GM21447 (cell line): ENCODE measurements at regions not wholly inside any gene's neighbourhood (a gene's known extent, or its start where the extent isn't known, plus 50 kb on each side); places are given as distances from the start of the nearest gene placed in this dataset.

Source experiments
- ATAC-seq: cut with Tn5 transposase; IDR thresholded peaks from one replicate; pipeline ENCODE4 v1.9.1; 2021; ENCODE audit not compliant: unreplicated experiment

GRCh38 chr4:132506568-132506967 is 642.5 kb upstream of the PCDH10 start:
- ATAC-seq, result no peak

- ATAC-seq, result no peak
Measured at GRCh38 chr4:132513491-132513890, 635.6 kb upstream of the PCDH10 start.

GRCh38 chr4:132526652-132527051 is 622.4 kb upstream of the PCDH10 start:
- ATAC-seq, result no peak

DNA sequence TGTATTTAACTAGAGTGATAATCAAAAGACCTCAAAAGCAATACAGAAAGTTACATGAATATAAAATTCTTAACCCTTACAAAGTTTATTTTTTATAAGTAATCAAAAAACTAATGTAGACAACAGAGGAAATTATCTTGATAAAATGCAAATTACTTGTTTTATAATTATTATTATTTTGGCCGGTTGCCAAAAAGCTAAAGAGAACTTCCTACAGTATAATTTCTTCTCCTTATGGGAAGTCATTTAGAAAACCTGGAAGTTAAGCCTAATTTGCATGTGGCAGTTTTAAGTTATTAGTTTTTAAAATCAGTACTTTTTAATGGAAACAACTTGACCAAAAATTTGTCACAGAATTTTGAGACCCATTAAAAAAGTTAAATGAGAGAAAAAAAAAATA is 621.3 kb upstream of the PCDH10 start:
- no peak for ATAC-seq

DNA sequence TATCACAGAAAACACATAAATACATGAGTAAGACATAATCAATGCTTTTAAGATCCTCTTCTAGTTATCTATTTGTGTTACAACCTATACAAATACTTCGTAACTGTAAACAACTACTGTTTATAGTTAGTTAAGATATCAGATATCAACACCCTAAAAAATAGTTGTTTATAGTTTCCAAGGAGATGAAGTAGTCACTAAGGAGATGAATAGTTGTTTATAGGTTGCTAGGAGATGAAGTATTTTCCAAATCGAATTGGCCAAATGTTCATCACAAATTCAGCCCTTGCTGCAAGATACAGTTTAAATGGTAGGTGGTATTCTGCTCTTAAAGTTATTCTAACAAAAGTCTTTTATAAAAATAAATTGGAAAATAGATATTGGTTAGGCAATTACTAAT is 618.2 kb upstream of the PCDH10 start:
- no peak for ATAC-seq

DNA sequence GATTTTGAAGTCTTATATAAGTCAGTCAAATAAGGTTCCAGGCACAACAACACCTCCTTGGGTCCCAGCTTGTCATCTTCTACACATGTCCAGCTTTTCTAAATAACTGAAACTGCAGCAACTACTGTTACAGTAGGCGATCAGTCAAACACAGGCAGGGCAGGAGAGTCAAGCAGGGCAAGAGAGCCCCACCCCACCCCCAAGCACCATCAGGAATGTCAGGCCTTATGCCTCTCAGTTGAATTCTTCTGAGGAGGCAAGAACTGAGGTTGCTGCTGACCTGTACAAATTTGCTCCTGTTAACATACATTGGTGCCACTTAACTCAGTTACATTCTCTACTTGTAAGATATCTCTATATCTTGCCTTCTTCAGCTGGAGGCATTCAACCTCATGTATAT is 608.8 kb upstream of the PCDH10 start:
- ATAC-seq, result no peak

- ATAC-seq, result no peak
Measured at GRCh38 chr4:132540797-132541196, 608.3 kb upstream of the PCDH10 start.

DNA sequence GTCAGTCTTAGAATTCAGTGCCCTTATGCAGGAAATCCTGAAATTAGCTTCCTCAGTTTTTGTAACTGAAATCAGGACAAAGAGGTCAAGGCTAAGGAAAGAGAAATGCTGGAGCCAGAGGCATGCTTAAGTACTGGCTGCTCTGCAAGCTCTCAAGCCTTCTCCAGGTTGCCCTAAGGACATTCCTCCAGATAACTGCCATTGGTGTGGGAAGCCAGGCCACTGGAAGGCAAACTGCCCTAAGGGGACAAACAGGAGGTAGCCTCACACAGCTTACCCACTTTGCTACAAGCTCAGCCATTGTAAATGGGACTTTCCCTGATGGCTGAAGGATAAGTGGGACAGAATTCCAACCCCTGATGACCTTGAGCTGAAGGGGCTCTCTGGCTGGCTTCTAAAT is 606.9 kb upstream of the PCDH10 start:
- ATAC-seq, result no peak

GRCh38 chr4:132548463-132548862 is 600.6 kb upstream of the PCDH10 start:
- no peak for ATAC-seq

DNA sequence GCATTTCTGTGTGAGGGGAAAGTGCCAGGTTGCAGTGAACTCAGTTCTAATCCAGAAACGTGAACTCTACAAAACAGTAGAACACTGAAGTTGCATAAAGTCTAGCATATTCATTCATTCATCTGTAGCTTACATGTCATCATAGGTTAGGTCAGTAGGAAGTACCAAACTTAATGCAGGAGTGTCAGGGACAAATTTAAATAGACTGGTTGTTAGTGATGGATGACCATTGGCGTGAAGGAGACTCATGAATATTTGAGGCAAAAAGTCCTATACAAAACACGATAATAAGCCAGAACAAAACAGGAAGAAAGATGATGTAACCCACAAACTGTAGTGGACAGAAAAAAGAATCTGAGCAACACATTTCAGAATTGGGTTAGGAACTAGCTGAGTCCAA is 592.8 kb upstream of the PCDH10 start:
- ATAC-seq, result no peak

DNA sequence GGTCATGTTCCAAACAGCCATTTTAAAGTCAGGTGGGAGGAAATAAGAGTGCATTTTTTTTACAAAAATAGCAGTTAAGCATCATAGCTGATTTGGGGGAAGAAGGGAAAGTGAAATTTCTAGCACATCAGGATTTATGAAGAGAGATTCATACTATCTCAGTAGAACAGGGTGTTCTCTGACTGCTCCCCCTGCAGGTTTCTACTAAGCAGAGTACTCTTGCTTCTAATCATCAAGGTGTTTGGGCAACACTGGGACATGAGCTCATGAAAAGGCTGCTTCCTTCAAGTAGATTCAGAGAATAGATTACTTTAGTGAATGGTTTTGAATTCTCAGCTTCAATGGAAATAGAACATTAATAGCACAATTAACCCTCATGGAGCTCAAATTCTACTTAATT is 591.4 kb upstream of the PCDH10 start:
- no peak for ATAC-seq

- no peak for ATAC-seq
Measured at GRCh38 chr4:132564920-132565319, 584.2 kb upstream of the PCDH10 start.

GRCh38 chr4:132565542-132565941 is 583.6 kb upstream of the PCDH10 start:
- ATAC-seq, result no peak

DNA sequence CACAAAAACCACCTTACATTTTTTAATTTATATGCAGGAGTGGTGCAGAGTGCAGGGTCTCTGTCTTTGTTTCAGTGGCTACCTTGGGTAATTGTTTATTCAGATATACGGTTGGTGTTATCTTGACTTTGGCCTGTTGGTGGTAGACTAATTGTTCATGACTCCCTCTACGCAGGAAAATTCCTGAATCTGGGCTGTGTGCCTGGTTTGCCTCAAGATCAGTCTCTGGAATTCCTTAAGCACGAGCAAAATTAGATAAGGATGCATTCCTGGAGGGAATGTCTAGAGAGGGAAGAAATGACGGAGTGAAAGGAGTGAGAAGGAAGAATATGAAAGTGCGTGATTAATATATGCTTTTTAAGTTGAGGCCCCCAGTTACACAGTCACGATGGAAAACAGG is 576.9 kb upstream of the PCDH10 start:
- ATAC-seq, result no peak

GRCh38 chr4:132587626-132588025 is 561.5 kb upstream of the PCDH10 start:
- no peak for ATAC-seq

DNA sequence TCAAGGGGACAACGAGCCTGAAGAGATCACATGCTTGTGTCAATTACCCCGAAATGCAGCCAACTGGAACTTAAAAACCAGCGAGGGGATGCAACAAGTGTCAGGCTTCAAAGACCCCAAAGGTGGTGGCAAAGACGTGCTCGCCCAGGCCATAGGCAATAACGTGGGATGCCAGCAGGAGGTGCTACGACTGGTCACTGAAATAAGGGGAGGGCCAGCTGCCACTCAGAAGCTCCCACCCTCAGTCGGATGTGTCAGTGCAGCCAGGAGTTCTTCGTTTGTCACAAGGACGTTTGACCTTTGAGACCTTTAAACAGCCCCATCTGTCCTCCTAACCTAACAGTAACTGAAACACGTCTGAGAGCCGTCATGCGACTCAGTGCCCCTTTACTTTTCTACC is 556.8 kb upstream of the PCDH10 start:
- ATAC-seq, result no peak

DNA sequence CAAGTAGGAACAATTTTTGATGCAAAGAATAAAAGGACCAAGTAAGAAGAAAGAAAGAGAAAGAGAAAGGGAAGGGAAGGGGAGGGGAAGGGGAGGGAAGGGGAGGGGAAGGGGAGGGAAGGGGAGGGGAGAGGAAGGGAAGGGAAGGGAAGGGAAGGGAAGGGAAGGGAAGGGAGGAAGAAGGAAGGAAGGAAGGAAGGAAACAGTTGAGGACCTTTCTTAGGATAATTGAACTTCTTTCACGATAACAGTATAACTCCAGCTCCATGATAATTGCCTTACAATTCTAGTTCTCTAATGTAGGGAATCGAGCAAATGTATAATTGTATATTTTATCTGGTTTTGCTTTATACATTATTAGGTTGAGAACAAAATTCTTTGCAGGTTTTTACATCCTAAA is 556.2 kb upstream of the PCDH10 start:
- no peak for ATAC-seq

GRCh38 chr4:132593717-132594400 is 555.2 kb upstream of the PCDH10 start:
- ATAC-seq, result no peak

- no peak for ATAC-seq
Measured at GRCh38 chr4:132596186-132596585, 552.9 kb upstream of the PCDH10 start.

GRCh38 chr4:132605551-132605950 is 543.5 kb upstream of the PCDH10 start:
- no peak for ATAC-seq

GRCh38 chr4:132614682-132615081 is 534.4 kb upstream of the PCDH10 start:
- ATAC-seq, result no peak

DNA sequence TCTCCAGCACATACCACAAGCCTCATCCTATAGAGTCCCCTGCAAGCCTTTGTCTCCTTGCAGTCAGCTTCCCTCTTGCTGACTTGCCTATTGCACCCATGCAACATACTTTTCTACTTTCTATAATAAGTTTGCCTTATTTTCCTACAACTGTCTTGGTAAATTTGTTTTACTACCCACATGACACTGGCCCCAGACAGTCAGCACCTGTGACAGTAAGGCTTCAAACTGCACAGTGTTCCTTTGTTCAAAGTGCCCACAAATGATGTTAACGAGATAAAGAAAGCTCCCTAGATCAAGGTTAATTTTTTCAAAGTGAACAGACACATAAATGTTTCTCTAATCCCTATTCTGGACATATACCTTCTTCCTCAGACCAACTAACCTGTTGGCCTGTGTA is 529.1 kb upstream of the PCDH10 start:
- no peak for ATAC-seq

DNA sequence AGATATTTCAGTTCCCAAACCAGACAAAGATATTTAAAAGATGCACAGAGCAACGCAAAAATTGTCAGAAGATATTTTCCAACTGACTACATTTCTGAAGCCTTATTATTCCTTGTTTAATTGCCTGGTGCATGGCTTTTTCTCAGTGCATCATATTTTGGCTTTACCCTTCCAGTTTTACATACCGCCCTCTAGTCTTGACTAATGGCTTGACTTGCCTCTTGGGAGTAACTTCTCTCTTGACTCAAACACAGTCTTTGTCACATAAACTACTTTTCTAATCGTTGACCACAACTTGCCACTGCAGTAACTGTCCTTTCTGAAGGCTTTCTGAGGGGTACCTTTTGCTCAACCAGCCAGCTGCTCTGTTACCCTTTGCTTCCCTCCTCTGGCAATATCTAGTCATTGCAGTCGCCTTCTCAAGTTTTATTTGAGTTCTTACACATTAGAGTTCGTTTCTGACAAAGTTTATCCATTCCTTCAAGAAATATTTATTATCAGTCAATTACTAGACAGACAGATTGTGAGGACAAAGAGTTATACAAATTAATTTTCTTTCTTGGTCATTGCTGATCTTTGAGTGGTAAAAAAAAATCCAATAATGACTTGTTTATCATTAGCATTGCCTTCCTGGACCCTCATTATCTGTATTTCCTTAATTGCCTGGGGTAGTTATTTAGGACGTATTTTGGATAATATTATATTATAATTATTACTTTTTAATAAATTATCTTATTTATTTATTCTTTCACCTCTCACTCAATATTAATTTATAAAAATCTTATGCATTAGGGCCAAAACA is 506.9 kb upstream of the PCDH10 start:
- no peak for ATAC-seq
